IMR-90 (cell line): ENCODE measurements at regions not wholly inside any gene's neighbourhood (a gene's known extent, or its start where the extent isn't known, plus 50 kb on each side); places are given as distances from the start of the nearest gene placed in this dataset.

Experiments used
- ATAC-seq: fragments of 200-7000 bp; cut with Tn5 transposase; 2 replicates; pipeline ENCODE4 v1.9.1; 2020; ENCODE audit warnings: low read depth, mild to moderate bottlenecking, moderate library complexity
- BruUV-seq: library from RNA; stranded (reverse); fragments of 400-500 nt; replicated peaks from 2 replicates; lab custom pipeline; 2021; lab: Mats Ljungman, UMichigan
- CTCF ChIA-PET: fragments of 300-600 bp; formaldehyde crosslinking; extraction: SDS; loops from one replicate; lab custom pipeline; 2021; ENCODE audit warnings: antibody characterized with exemption; lab: Yijun Ruan, JAX
- POLR2A ChIA-PET: fragments of 300-600 bp; sonication (Branson Sonifier 250); formaldehyde crosslinking; loops from one replicate; lab custom pipeline; 2022; ENCODE audit warnings: antibody characterized with exemption; ENCODE audit not compliant: unreplicated experiment; lab: Charles Lee
- DNase-seq: peaks from one replicate; pipeline ENCODE4 v3.0.0; 2013
- H2AFZ ChIP-seq: replicated peaks from 2 replicates; pipeline ENCODE3; 2013; ENCODE audit warnings: low read length, mild to moderate bottlenecking; ENCODE audit not compliant: poor library complexity
- H2AK5ac ChIP-seq: 2 replicates; pipeline ENCODE4 v1.6.1; 2013; ENCODE audit warnings: low read depth, low read length, inconsistent platforms
- H2AK9ac ChIP-seq: replicated peaks from 2 replicates; pipeline ENCODE3; 2013; ENCODE audit warnings: mild to moderate bottlenecking, low read depth, low read length, moderate library complexity; ENCODE audit not compliant: poor library complexity
- H2BK120ac ChIP-seq: 2 replicates; pipeline ENCODE4 v1.6.1; 2013; ENCODE audit warnings: low read depth, low read length, inconsistent platforms
- H2BK15ac ChIP-seq: 3 replicates; pipeline ENCODE4 v1.6.1; 2013; ENCODE audit warnings: low read depth, low read length, inconsistent platforms
- H2BK20ac ChIP-seq: 2 replicates; pipeline ENCODE4 v1.6.1; 2013; ENCODE audit warnings: low read depth, mild to moderate bottlenecking, inconsistent platforms, low read length, moderate library complexity
- H2BK5ac ChIP-seq: 2 replicates; pipeline ENCODE4 v1.6.1; 2013; ENCODE audit warnings: mild to moderate bottlenecking, low read depth, low read length, inconsistent platforms; ENCODE audit not compliant: poor library complexity, severe bottlenecking
- H3K14ac ChIP-seq: replicated peaks from 2 replicates; pipeline ENCODE4 v1.6.1; 2013; ENCODE audit warnings: low read depth, low read length, inconsistent platforms
- H3K18ac ChIP-seq: 2 replicates; pipeline ENCODE4 v1.6.1; 2013; ENCODE audit warnings: low read depth, low read length, control low read depth
- H3K23ac ChIP-seq: 2 replicates; pipeline ENCODE4 v1.6.1; 2013; ENCODE audit warnings: low read depth, low read length, inconsistent platforms
- H3K27ac ChIP-seq: 2 replicates; pipeline ENCODE4 v1.5.1; 2013; ENCODE audit warnings: mild to moderate bottlenecking, control low read depth, low read length; ENCODE audit not compliant: insufficient read depth
- H3K27me3 ChIP-seq: 2 replicates; pipeline ENCODE4 v1.6.1; 2013; ENCODE audit warnings: low read length; ENCODE audit not compliant: control insufficient read depth, insufficient read depth
- H3K36me3 ChIP-seq: 2 replicates; pipeline ENCODE4 v1.6.1; 2013; ENCODE audit warnings: low read length, mixed read lengths; ENCODE audit not compliant: control insufficient read depth, insufficient read depth
- H3K4ac ChIP-seq: 2 replicates; pipeline ENCODE4 v1.6.1; 2013; ENCODE audit warnings: low read depth, low read length, inconsistent platforms
- H3K4me1 ChIP-seq: 2 replicates; pipeline ENCODE4 v1.6.1; 2013; ENCODE audit warnings: low read length, mixed read lengths; ENCODE audit not compliant: control insufficient read depth, insufficient read depth
- H3K4me2 ChIP-seq: 2 replicates; pipeline ENCODE4 v1.6.1; 2013; ENCODE audit warnings: low read depth, mild to moderate bottlenecking, control low read depth, low read length, moderate library complexity
- H3K4me3 ChIP-seq: 2 replicates; pipeline ENCODE4 v1.5.1; 2013; ENCODE audit warnings: low read depth, mild to moderate bottlenecking, control low read depth, low read length, moderate library complexity; ENCODE audit not compliant: insufficient read depth
- H3K56ac ChIP-seq: 2 replicates; pipeline ENCODE4 v1.6.1; 2013; ENCODE audit warnings: low read length, inconsistent platforms; ENCODE audit not compliant: insufficient read depth; ENCODE audit errors: extremely low read depth
- H3K79me1 ChIP-seq, 2 experiments: 2 replicates each; pipeline ENCODE4 v1.6.1; 2013; ENCODE audit warnings: low read length in 2 of 2, inconsistent platforms in 1 of 2, low read depth in 1 of 2
- H3K9ac ChIP-seq: 2 replicates; pipeline ENCODE4 v1.6.1; 2013; ENCODE audit warnings: low read depth, low read length, control low read depth
- H3K9me1 ChIP-seq: 2 replicates; pipeline ENCODE4 v1.6.1; 2013; ENCODE audit warnings: low read length, inconsistent platforms; ENCODE audit not compliant: insufficient read depth
- H3K9me3 ChIP-seq: 2 replicates; pipeline ENCODE4 v1.6.1; 2013; ENCODE audit warnings: low read length; ENCODE audit not compliant: control insufficient read depth, insufficient read depth
- H4K20me1 ChIP-seq: 2 replicates; pipeline ENCODE4 v1.6.1; 2013; ENCODE audit warnings: low read length, inconsistent platforms; ENCODE audit not compliant: insufficient read depth
- H4K5ac ChIP-seq: 2 replicates; pipeline ENCODE4 v1.6.1; 2013; ENCODE audit warnings: mild to moderate bottlenecking, low read depth, low read length, control low read depth
- H4K8ac ChIP-seq, 2 experiments: 2 replicates each; pipeline ENCODE4 v1.6.1; 2013; ENCODE audit warnings: low read depth in 2 of 2, low read length in 2 of 2, control low read depth in 1 of 2, inconsistent platforms in 1 of 2
- H4K91ac ChIP-seq: 2 replicates; pipeline ENCODE4 v1.6.1; 2013; ENCODE audit warnings: low read depth, low read length, inconsistent platforms; ENCODE audit not compliant: insufficient read depth
- CHD1 ChIP-seq: IDR thresholded peaks from 2 replicates; pipeline ENCODE4 v1.6.1; 2012; ENCODE audit warnings: low read depth, low read length, improper control_type of control experiment
- FOS ChIP-seq: fragments of 150-350 bp; IDR thresholded peaks from 2 replicates; pipeline ENCODE4 v1.6.1; 2016; ENCODE audit warnings: low read depth, low read length
- MAZ ChIP-seq: IDR thresholded peaks from 2 replicates; pipeline ENCODE4 v1.6.1; 2012; ENCODE audit warnings: low read depth, mild to moderate bottlenecking, low read length, improper control_type of control experiment, moderate library complexity, borderline replicate concordance
- NFE2L2 ChIP-seq: fragments of 150-350 bp; IDR thresholded peaks from 2 replicates; pipeline ENCODE4 v1.6.1; 2016; ENCODE audit warnings: low read depth, mild to moderate bottlenecking, low read length
- POLR2A ChIP-seq: IDR thresholded peaks from 2 replicates; pipeline ENCODE4 v1.6.1; 2012; ENCODE audit warnings: mild to moderate bottlenecking, low read depth, low read length
- RFX5 ChIP-seq: IDR thresholded peaks from 2 replicates; pipeline ENCODE4 v1.8.0; 2012; ENCODE audit warnings: low read depth, mild to moderate bottlenecking, low read length, moderate library complexity
- WGBS, 2 experiments: methylation state at CpG; one replicate each; pipeline versions ENCODE4 v1.1.5 to v1.1.7; 2013; ENCODE audit warnings: missing lambda C conversion rate in 2 of 2; ENCODE audit not compliant: insufficient read length in 1 of 2; ENCODE audit errors: extremely low coverage in 2 of 2; 5-methylcytosine and 5-hydroxymethylcytosine counted together
- dilution Hi-C: fragments of 300-500 bp; cut with HindIII; formaldehyde crosslinking; loops from one replicate; pipeline ENCODE4 v1.14.3; 2018; ENCODE audit warnings: low sequenced_read_pairs; ENCODE audit not compliant: unreplicated experiment
- in situ Hi-C: fragments of 300-500 bp; cut with MboI; formaldehyde crosslinking; loops from 3 replicates; pipeline ENCODE4 v1.14.3; 2019; ENCODE audit warnings: low sequenced_read_pairs, inconsistent platforms, mixed read lengths
- intact Hi-C: fragments of 100-400 bp; cut with micrococcal nuclease; formaldehyde crosslinking; loops from 2 replicates; pipeline ENCODE4 v1.10.0; 2022

DNA sequence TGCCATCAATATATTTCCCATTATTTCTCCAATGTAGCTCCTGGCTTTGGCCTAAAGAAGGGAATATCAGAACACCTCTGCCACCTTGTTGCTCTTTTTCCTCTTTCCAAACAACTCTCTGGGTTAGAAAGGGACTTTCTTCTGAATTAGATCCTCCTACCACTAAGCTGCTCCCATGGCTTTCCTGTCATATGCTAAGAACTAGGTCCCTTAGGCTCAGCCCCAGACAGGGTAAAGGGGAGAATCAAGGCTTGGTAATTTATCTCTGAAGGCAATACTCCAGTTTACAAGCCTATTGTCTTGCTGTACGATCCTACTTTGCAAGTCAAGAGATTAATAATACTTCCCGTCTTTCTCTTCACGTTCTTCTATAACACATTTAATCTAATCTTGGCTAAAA is 373.2 kb upstream of the DAB1 start:
- Histone ChIP-seq H3K79me1 (no peaks in the 10 kb centered on the region), H3K27me3 (no peaks in the 10 kb centered on the region), H3K18ac (no peak overlapping the region), H3K36me3 (no peaks in the 10 kb centered on the region), H2BK15ac (no peak overlapping the region), H3K9me3 (no peaks in the 10 kb centered on the region), H4K5ac (no peak overlapping the region), H3K56ac (no peak overlapping the region), H3K27ac (no peak overlapping the region), H3K4ac (no peak overlapping the region), H2BK5ac (no peak overlapping the region), H3K23ac (no peak overlapping the region), H2AK9ac (no peak overlapping the region), H3K9ac (no peak overlapping the region), H4K20me1 (no peaks in the 10 kb centered on the region), H2BK120ac (no peak overlapping the region), H3K4me1 (no peaks in the 10 kb centered on the region), H3K9me1 (no peaks in the 10 kb centered on the region), H2BK20ac (no peak overlapping the region), H3K4me2 (no peak overlapping the region), H2AK5ac (no peak overlapping the region), H3K14ac (no peak overlapping the region), H2AFZ (no peak overlapping the region), H4K8ac (no peak overlapping the region), H4K91ac (no peak overlapping the region), H3K4me3 (no peak overlapping the region)
- intact Hi-C loops (no loop called here), in situ Hi-C loops (no loop called here), dilution Hi-C loops (no loop called here)
- CTCF ChIA-PET: no interaction called here
- WGBS, 2 experiments: no CpG with 5 or more reads among the region's 3 CpGs
- TF ChIP-seq CHD1 (no peak), POLR2A (no peak), RFX5 (no peak), NFE2L2 (no peak), MAZ (no peak), FOS (no peak)
- DNase-seq (no peak), ATAC-seq (no peak)
- POLR2A ChIA-PET: no interaction called here
- no TSS peak for BruUV-seq
